ENCODE measurements at regions not wholly inside any gene's neighbourhood (a gene's known extent, or its start where the extent isn't known, plus 50 kb on each side); places are given as distances from the start of the nearest gene placed in this dataset.

DNA sequence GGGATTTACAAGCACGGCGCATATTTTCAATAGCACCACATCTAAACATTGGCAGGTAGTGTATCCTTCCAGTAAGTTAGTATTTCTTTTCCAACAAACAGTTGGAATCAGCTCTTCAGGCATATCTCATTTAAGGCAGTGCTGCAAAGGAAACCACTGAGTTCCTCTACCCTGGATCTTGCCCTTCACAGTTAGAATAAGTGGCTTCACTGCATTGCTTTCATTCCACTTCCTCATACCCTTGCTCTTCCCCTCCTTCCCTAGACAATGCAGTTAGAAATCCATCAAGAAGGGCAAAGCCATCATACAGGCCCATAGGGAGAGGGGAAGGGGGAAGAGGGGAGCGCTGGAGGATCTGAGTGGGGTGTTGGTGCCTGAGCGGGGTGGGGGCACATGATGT is 173.7 kb downstream of the FBXO15 start:
- TF ChIP-seq EP300 (IDR thresholded peaks at IDR 0.05): no peak
- TF ChIP-seq POLR2AphosphoS5 (IDR thresholded peaks at IDR 0.05): no peak
- TF ChIP-seq POLR2A (IDR thresholded peaks at IDR 0.05): no peak
- TF ChIP-seq, protein P1, sequence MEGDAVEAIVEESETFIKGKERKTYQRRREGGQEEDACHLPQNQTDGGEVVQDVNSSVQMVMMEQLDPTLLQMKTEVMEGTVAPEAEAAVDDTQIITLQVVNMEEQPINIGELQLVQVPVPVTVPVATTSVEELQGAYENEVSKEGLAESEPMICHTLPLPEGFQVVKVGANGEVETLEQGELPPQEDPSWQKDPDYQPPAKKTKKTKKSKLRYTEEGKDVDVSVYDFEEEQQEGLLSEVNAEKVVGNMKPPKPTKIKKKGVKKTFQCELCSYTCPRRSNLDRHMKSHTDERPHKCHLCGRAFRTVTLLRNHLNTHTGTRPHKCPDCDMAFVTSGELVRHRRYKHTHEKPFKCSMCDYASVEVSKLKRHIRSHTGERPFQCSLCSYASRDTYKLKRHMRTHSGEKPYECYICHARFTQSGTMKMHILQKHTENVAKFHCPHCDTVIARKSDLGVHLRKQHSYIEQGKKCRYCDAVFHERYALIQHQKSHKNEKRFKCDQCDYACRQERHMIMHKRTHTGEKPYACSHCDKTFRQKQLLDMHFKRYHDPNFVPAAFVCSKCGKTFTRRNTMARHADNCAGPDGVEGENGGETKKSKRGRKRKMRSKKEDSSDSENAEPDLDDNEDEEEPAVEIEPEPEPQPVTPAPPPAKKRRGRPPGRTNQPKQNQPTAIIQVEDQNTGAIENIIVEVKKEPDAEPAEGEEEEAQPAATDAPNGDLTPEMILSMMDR (IDR thresholded peaks at IDR 0.05): no peak
- H3K4me1 ChIP-seq: no peaks in the 10 kb centered on the region
- no peak overlapping the region for H3K27ac ChIP-seq
- no peak overlapping the region for H3K4me3 ChIP-seq
- no peaks in the 10 kb centered on the region for H3K36me3 ChIP-seq
- no peaks in the 10 kb centered on the region for H3K27me3 ChIP-seq
- 80 to 95% methylated on average over 2 of the region's 4 CpGs for WGBS, 2 donors (ENCODE audit: low coverage in 1 of 2)
- ATAC-seq: no peak
- no peaks in the 10 kb centered on the region for H3K9me3 ChIP-seq

DNA sequence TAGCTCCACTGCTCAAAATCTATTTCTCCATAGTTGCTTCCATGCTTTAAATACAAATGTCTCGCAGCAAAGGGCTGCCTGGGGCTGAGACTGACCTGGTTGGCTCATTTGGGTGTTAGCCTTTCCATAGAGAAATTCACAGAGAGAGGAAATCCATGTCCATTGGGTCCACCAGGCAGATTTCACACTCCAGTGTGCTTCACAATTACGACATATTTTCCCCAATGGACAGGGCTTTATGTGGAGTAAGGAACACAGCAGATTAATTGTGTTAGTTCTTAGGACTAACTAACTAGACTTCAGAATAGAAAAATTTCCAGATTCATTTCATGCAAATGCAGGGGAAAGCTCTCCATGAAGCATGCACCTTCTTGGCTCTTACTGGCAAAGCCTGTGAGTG is 180.7 kb downstream of the FBXO15 start:
- Histone ChIP-seq H3K27ac (no peak overlapping the region), H3K27me3 (no peaks in the 10 kb centered on the region), H3K36me3 (no peaks in the 10 kb centered on the region), H3K9me3 (no peaks in the 10 kb centered on the region), H3K4me1 (no peaks in the 10 kb centered on the region), H3K4me3 (no peak overlapping the region)
- no peak for TF ChIP-seq EP300 (IDR thresholded peaks at IDR 0.05)
- no peak for TF ChIP-seq POLR2A (IDR thresholded peaks at IDR 0.05)
- TF ChIP-seq POLR2AphosphoS5 (IDR thresholded peaks at IDR 0.05): no peak
- TF ChIP-seq, protein P1 (IDR thresholded peaks at IDR 0.05): no peak
- ATAC-seq: no peak
- 79 to 89% methylated on average over 2 of the region's 2 CpGs for WGBS, 2 donors (ENCODE audit: low coverage in 1 of 2)

DNA sequence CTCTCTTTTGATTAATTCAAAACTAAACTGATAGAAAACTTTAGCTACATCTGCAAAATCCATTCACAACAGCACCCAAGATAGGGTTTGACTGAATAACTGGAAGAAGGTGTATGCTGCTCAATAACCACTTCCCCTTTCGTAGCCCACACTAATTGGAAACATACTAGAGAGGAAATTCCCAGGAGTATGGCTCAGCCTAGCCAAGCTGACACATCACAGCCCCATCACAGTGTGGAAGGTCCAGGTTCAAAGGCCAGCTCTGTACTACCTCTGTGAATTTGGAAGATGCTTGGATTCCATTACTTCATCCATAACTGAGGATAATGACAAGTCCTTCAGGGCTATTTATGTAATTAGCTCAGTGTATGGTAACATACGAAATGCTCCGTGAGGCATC is 185.4 kb downstream of the FBXO15 start:
- whole genome bisulfite sequencing, 2 donors (ENCODE audit: low coverage in 1 of 2): 81% methylated on average over 2 to 3 of the region's 3 CpGs
- Histone ChIP-seq H3K36me3 (no peaks in the 10 kb centered on the region), H3K4me1 (no peaks in the 10 kb centered on the region), H3K27me3 (peaks cover 14% of the 10 kb centered on the region), H3K4me3 (no peak overlapping the region), H3K9me3 (no peaks in the 10 kb centered on the region), H3K27ac (no peak overlapping the region)
- ATAC-seq: no peak
- TF ChIP-seq POLR2A (IDR thresholded peaks at IDR 0.05): no peak
- TF ChIP-seq, protein P1 (IDR thresholded peaks at IDR 0.05): no peak
- no peak for TF ChIP-seq EP300 (IDR thresholded peaks at IDR 0.05)
- no peak for TF ChIP-seq POLR2AphosphoS5 (IDR thresholded peaks at IDR 0.05)

DNA sequence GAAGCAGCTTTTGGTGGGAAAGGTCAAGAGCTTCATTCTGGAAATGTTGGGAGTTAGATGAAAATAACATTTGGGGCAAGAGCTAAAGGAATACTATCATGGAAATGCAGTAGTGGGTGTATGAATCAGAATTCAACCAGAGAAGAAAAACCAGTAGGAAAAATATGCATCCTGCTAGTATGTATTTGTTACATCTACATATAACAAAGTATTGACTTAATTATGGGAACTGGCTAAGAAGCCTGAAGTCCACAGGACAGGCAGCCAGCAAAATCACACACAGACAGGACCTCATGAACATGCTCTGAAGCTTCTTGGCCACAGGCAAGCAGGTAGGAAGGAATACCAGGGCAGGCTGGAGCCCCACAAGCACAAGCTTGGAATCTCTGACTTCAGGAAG is 185.8 kb downstream of the FBXO15 start:
- TF ChIP-seq EP300 (IDR thresholded peaks at IDR 0.05) (no peak), POLR2AphosphoS5 (IDR thresholded peaks at IDR 0.05) (no peak), POLR2A (IDR thresholded peaks at IDR 0.05) (no peak)
- no peaks in the 10 kb centered on the region for H3K36me3 ChIP-seq
- H3K9me3 ChIP-seq: no peaks in the 10 kb centered on the region
- no peak overlapping the region for H3K27ac ChIP-seq
- no peaks in the 10 kb centered on the region for H3K4me1 ChIP-seq
- no peak for ATAC-seq
- no peak overlapping the region for H3K4me3 ChIP-seq
- H3K27me3 ChIP-seq: peaks cover 14% of the 10 kb centered on the region

DNA sequence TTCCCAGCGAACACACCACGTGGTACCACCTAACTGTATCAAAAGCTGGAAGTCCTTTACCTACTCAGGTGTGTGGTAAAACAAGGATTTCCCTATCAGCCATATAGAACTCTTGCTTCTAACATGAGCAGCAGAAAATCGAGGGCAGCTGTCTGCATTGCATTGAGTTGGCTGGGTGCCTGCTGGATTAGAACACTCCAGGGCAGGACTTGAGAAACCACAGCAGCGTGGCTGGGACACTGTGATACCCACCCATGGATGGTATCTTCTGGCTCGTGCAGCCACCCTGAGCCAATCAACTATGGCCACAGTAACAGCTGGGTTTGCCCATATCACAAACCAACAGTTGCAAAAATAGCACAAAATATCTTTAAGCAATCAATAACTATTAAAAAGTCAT is 188.3 kb downstream of the FBXO15 start:
- Histone ChIP-seq H3K4me1 (no peaks in the 10 kb centered on the region), H3K27me3 (peaks cover 14% of the 10 kb centered on the region), H3K4me3 (no peak overlapping the region), H3K36me3 (no peaks in the 10 kb centered on the region), H3K9me3 (no peaks in the 10 kb centered on the region), H3K27ac (no peak overlapping the region)
- no peak for ATAC-seq
- 25 to 38% methylated on average over 3 to 5 of the region's 5 CpGs for WGBS, 2 donors (ENCODE audit: low coverage in 1 of 2)
- no peak for TF ChIP-seq POLR2A (IDR thresholded peaks at IDR 0.05)

DNA sequence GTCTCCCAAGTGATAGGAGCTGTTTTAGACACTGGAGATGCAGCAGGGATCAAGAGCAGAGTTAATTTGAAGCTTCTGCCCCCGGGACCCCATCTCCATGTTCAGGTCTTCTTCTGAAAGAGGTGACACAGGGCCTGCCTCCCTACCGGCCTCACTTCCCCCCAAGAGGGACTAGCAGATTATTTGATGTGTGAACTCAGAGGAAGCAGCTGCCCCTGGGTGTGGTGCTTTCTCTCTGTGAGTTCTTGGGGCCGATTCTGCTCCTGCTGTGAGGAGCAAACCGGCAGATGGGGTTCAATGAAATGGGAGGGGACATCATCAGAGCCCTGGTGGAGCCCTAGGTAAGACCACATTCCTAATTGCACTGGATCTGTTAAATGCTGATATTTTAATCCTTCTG is 193.4 kb downstream of the FBXO15 start:
- H3K27ac ChIP-seq: no peak overlapping the region
- H3K9me3 ChIP-seq: no peaks in the 10 kb centered on the region
- H3K4me1 ChIP-seq: no peaks in the 10 kb centered on the region
- no peaks in the 10 kb centered on the region for H3K36me3 ChIP-seq
- ATAC-seq: no peak
- no peak overlapping the region for H3K4me3 ChIP-seq
- peaks cover 12% of the 10 kb centered on the region for H3K27me3 ChIP-seq
- 34% methylated on average over 4 of the region's 4 CpGs; no CpG with 5 or more reads in 1 of the 2 donors for WGBS, 2 donors (ENCODE audit: low coverage in 1 of 2)
- TF ChIP-seq EP300 (IDR thresholded peaks at IDR 0.05) (no peak), POLR2AphosphoS5 (IDR thresholded peaks at IDR 0.05) (no peak)

Data from gastroesophageal sphincter (tissue), 4 donors.